Suprapubic skin (tissue), 4 donors: ENCODE measurements at regions not wholly inside any gene's neighbourhood (a gene's known extent, or its start where the extent isn't known, plus 50 kb on each side); places are given as distances from the start of the nearest gene placed in this dataset.

ENCODE experiments used
- EP300 ChIP-seq: sonication (generic); formaldehyde crosslinking; IDR thresholded peaks from one replicate; pipeline ENCODE4 v1.6.1; 2017; ENCODE audit warnings: antibody characterized with exemption
- POLR2A ChIP-seq, 2 donors: fragments of 450-650 bp; IDR thresholded peaks; one replicate each; pipeline ENCODE4 v1.6.1; 2017; ENCODE audit warnings: antibody characterized with exemption in 2 of 2, mild to moderate bottlenecking in 2 of 2, moderate library complexity in 2 of 2
- POLR2AphosphoS5 ChIP-seq, 3 donors: sonication (generic); formaldehyde crosslinking; IDR thresholded peaks; one replicate each; pipeline ENCODE4 v1.6.1; 2017; ENCODE audit warnings: antibody characterized with exemption in 3 of 3
- TF ChIP-seq, protein P1 (sequence below), 2 donors: fragments of 200-600 bp in 1 of 2; fragments of 450-650 bp in 1 of 2; sonication (generic) in 1 of 2; IDR thresholded peaks; one replicate each; pipeline ENCODE4 v1.5.1; 2016 to 2019; ENCODE audit warnings: antibody characterized with exemption in 2 of 2, mild to moderate bottlenecking in 1 of 2, moderate library complexity in 1 of 2

DNA sequence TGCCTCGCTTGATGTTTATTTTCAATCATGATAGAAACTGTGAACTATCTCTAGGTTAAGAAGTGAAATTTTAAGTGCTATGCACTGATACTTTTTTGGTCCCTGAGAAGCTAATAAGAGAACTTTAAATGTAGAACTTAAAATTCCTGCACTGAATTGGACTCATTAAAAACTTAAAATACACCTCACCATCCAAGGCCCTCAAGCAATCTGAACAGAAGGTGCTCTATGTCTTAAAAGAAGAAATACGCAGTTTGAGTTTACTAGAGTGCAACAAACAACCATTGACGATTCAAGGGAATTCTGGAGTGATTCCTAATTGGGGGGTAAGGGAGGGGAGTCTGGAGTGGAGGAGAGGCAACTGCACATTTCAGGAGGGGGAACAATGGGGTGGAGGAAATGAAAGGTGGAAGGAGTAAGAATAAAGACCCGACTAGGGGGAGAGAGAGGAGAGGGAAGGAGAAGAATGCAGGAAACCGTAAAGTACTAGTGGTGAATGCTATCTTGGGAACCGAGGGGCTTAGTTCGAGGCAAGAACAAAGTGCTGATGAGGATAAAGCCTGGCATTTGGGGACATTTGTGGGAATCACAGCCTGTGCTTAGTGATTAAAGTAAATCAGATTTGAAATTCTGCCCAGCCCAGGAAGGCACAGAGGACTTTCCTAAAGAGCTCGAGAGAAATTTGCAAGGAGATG lies 389.7 kb downstream of the AACS start:
- TF ChIP-seq, protein P1, sequence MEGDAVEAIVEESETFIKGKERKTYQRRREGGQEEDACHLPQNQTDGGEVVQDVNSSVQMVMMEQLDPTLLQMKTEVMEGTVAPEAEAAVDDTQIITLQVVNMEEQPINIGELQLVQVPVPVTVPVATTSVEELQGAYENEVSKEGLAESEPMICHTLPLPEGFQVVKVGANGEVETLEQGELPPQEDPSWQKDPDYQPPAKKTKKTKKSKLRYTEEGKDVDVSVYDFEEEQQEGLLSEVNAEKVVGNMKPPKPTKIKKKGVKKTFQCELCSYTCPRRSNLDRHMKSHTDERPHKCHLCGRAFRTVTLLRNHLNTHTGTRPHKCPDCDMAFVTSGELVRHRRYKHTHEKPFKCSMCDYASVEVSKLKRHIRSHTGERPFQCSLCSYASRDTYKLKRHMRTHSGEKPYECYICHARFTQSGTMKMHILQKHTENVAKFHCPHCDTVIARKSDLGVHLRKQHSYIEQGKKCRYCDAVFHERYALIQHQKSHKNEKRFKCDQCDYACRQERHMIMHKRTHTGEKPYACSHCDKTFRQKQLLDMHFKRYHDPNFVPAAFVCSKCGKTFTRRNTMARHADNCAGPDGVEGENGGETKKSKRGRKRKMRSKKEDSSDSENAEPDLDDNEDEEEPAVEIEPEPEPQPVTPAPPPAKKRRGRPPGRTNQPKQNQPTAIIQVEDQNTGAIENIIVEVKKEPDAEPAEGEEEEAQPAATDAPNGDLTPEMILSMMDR (IDR thresholded peaks at IDR 0.05), result no peak
- no peak for TF ChIP-seq POLR2A (IDR thresholded peaks at IDR 0.05)
- TF ChIP-seq EP300, result no peak
- TF ChIP-seq POLR2AphosphoS5 (IDR thresholded peaks at IDR 0.05), result no peak
